HG03135 (cell line): ENCODE measurements at regions not wholly inside any gene's neighbourhood (a gene's known extent, or its start where the extent isn't known, plus 50 kb on each side); places are given as distances from the start of the nearest gene placed in this dataset.

Experiments used
- ATAC-seq: cut with Tn5 transposase; IDR thresholded peaks from one replicate; pipeline ENCODE4 v1.9.1; 2021; ENCODE audit warnings: mild to moderate bottlenecking, moderate library complexity; ENCODE audit not compliant: unreplicated experiment

DNA sequence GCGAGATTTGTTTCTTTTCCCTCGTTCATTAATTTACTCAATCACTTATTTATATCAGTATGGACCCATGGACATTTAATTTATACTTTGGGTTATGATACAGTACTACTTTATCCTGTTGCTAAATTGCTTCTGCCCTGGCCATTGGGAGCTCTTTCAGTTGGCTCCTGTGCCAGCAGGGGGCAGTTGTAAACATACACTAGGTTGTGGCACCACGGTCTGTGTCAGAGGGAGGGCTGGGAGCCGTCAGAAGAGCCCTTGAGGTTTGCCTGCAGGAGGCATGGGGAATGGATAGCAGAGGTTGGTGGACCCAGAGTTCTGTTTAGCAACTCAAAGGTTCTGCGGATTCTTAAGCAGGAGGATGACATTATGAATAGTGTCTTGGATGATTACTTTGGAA lies 94.3 kb downstream of the ERCC5 start:
- ATAC-seq, result no peak

DNA sequence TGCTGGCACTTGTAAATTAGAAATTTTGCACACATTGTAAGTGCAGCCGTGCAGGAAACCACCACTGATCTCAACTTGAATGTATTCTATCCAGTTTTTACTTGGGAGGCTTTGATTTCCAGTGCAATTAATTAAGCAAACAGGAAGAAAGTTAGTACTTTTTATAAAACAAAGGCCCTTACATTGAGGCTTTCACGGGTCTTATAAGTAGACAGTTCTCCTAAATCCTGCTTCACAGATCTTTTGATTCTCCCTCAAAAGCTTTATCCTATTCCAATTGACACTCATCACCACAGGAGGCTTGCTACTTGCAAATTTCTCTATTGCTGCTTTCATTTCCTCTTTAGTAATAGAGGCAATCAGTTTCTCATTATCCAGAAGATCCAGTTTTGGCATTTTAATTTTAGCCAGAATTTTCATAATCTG lies 90.1 kb downstream of the ERCC5 start:
- peak; percentile 68 for ATAC-seq

DNA sequence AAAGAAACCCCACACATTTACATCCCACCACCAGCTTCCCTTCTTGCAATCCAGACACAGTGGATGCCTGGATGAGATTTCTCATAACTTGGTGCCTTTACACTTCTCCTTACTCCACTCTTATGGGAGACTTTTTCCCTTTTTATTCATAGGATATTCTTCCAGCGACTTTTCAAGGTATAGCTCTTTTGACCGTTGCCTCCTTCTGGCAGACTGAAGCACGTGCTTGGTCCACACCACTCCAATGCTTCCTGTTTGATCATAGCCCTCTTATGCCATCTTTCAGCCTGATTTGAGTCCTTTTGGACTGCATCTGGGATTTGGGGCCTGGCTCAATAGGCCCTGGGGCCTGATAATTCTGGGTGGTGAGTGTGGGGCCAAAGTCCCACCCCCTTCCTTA lies 87.7 kb downstream of the ERCC5 start:
- no peak for ATAC-seq

DNA sequence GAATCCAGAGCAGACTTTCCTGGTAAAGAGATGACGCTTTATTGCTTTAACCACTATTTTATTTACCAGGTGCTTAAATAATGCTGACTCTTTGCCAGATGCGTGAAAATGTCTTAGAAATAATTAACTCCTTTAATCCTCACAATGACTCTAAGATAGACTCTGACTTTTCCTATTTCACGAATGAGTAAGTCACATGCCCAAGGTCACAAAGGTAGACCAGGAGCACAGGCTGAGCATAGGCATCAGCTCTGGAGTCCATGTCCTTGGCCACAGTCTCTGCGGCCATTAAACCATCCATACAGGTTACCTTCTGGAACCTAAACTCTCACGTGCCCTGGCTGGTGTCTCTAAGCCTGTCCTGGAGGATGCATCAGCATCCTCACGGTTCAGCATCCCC lies 87.3 kb downstream of the ERCC5 start:
- no peak for ATAC-seq

DNA sequence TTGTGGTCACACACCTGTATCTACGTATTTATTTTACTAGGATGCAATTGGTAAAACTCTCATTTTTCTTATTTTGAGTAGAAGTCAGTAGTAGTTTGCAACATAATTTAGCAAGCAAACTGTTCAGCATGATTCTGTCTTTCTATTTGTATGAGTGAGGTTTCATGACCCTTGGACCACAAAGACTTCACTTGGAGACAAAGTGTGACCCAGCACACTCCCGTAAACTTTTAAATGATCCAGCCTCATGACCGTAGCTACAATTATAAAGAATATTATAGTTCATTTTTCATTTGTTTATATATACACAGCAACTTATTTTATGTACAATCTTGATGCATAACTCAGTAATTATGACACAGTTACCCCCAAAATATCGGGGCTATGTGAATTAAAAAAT lies 86.5 kb downstream of the ERCC5 start:
- no peak for ATAC-seq

DNA sequence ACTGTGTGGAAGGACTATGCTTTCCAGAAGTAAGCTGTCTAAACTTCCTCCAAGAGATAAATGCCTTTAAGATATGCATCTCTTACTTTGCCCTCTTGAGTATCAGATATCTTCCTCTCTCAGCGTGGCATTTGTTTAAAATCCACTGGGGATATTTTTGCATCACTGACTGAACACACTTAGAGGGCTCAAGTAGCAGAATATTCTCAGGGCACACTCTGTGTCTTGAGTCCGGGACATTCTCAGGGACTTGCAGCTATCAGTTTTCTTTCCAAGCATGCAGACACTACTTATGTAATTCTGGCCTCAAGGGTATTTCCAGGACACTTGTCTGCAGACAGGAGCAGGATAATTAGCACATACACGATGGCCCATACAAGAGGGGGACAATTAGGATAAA lies 84.7 kb downstream of the ERCC5 start:
- no peak for ATAC-seq

DNA sequence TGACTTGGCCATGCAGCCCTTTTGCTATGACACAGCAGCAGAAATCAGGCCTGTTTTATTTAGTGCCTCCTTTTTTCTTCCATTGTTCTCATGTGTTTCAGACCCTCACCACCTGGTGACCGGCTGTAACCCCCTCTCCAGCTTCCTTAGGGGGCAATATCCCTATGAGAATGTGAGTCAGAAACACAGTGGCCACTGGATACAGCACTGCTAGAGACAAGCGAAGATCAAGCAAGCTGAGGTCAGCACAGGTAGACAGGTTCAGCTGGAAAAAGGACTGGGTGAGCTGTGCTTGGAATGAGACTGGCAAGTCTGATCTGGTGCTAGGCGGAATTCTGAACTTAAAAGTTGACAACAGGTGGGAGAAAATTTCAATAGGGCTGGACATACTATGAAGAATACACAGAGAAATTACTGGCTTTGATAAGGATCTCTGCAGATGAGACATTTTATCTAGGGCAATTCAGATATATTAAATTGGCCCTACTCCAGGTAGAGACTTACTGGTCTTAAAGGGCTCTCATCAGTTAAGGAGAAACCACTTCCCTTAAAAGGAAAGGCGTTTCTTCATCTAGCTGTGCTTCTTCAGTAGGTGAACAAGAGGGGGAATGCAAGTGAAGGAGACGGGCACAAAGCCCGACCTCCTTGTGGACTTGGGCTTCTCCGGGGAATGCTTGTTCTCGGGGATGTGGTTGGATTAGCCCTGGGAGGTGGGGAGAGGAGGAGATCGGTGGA lies 83.3 kb downstream of the ERCC5 start:
- no peak for ATAC-seq
